Osteocyte (in vitro differentiated cells): ENCODE measurements at regions not wholly inside any gene's neighbourhood (a gene's known extent, or its start where the extent isn't known, plus 50 kb on each side); places are given as distances from the start of the nearest gene placed in this dataset.

ENCODE experiments used
- DNase-seq: peaks from one replicate; pipeline ENCODE4 v3.0.0; 2021; ENCODE audit warnings: mixed read lengths; ENCODE audit not compliant: unreplicated experiment; ENCODE audit errors: extremely low spot score
- H3K27ac Mint-ChIP-seq: one replicate; pipeline ENCODE4 v1.8.0; 2021; ENCODE audit warnings: mild to moderate bottlenecking, mixed read lengths; ENCODE audit not compliant: unreplicated experiment
- H3K27me3 Mint-ChIP-seq: one replicate; pipeline ENCODE4 v1.8.0; 2021; ENCODE audit warnings: mixed read lengths; ENCODE audit not compliant: unreplicated experiment
- H3K36me3 Mint-ChIP-seq: one replicate; pipeline ENCODE4 v1.8.0; 2021; ENCODE audit warnings: mixed read lengths; ENCODE audit not compliant: unreplicated experiment
- H3K4me1 Mint-ChIP-seq: one replicate; pipeline ENCODE4 v1.8.0; 2021; ENCODE audit warnings: mixed read lengths; ENCODE audit not compliant: unreplicated experiment
- H3K4me3 Mint-ChIP-seq: one replicate; pipeline ENCODE4 v1.8.0; 2021; ENCODE audit warnings: mild to moderate bottlenecking, moderate library complexity, mixed read lengths; ENCODE audit not compliant: unreplicated experiment
- H3K9me3 Mint-ChIP-seq: one replicate; pipeline ENCODE4 v1.8.0; 2021; ENCODE audit warnings: mixed read lengths; ENCODE audit not compliant: unreplicated experiment
- CTCF ChIP-seq: fragments of 200-600 bp; sonication (generic); IDR thresholded peaks from 2 replicates; pipeline ENCODE4 v1.5.0; 2021; ENCODE audit warnings: antibody characterized with exemption, mild to moderate bottlenecking, moderate library complexity

- Mint-ChIP-seq H3K4me1 (peaks cover 19% of the 10 kb centered on the region), H3K36me3 (peaks cover 3% of the 10 kb centered on the region), H3K27ac (peak overlapping the region; percentile 78), H3K27me3 (no peaks in the 10 kb centered on the region), H3K4me3 (no peak overlapping the region), H3K9me3 (peaks cover 20% of the 10 kb centered on the region)
- TF ChIP-seq CTCF = peak; percentile 30
- no peak for DNase-seq
Measured at GRCh38 chr5:21263361-21263760, 1275.4 kb upstream of the CDH18 start.

GRCh38 chr5:21254161-21254560 lies 1266.2 kb upstream of the CDH18 start:
- Mint-ChIP-seq H3K4me1 (peaks cover 2% of the 10 kb centered on the region), H3K27me3 (no peaks in the 10 kb centered on the region), H3K36me3 (no peaks in the 10 kb centered on the region), H3K27ac (no peak overlapping the region), H3K4me3 (no peak overlapping the region), H3K9me3 (peaks cover 12% of the 10 kb centered on the region)
- TF ChIP-seq CTCF = no peak
- DNase-seq = no peak

GRCh38 chr5:21244982-21245381 lies 1257.0 kb upstream of the CDH18 start:
- H3K4me1 Mint-ChIP-seq = peaks cover 2% of the 10 kb centered on the region
- no peak overlapping the region for H3K27ac Mint-ChIP-seq
- no peaks in the 10 kb centered on the region for H3K9me3 Mint-ChIP-seq
- H3K36me3 Mint-ChIP-seq = no peaks in the 10 kb centered on the region
- TF ChIP-seq CTCF = no peak
- no peaks in the 10 kb centered on the region for H3K27me3 Mint-ChIP-seq
- DNase-seq = no peak
- H3K4me3 Mint-ChIP-seq = no peak overlapping the region

- no peak overlapping the region for H3K27ac Mint-ChIP-seq
- H3K36me3 Mint-ChIP-seq = no peaks in the 10 kb centered on the region
- no peak for TF ChIP-seq CTCF
- no peak overlapping the region for H3K4me3 Mint-ChIP-seq
- peaks cover 21% of the 10 kb centered on the region for H3K4me1 Mint-ChIP-seq
- no peaks in the 10 kb centered on the region for H3K27me3 Mint-ChIP-seq
- H3K9me3 Mint-ChIP-seq = no peaks in the 10 kb centered on the region
- DNase-seq = no peak
Measured at GRCh38 chr5:21238786-21239185, 1250.8 kb upstream of the CDH18 start.

- no peak for TF ChIP-seq CTCF
- DNase-seq = no peak
- H3K9me3 Mint-ChIP-seq = no peaks in the 10 kb centered on the region
- no peak overlapping the region for H3K4me3 Mint-ChIP-seq
- no peaks in the 10 kb centered on the region for H3K36me3 Mint-ChIP-seq
- H3K27ac Mint-ChIP-seq = peak overlapping the region; percentile 67
- H3K27me3 Mint-ChIP-seq = no peaks in the 10 kb centered on the region
- H3K4me1 Mint-ChIP-seq = peaks cover 21% of the 10 kb centered on the region
Measured at GRCh38 chr5:21237461-21237860, 1249.5 kb upstream of the CDH18 start.
